GM12878 (cell line): ENCODE measurements at regions not wholly inside any gene's neighbourhood (a gene's known extent, or its start where the extent isn't known, plus 50 kb on each side); places are given as distances from the start of the nearest gene placed in this dataset.

Experiments
- ATAC-seq: fragments of 200-7000 bp; cut with Tn5 transposase; 3 replicates; pipeline ENCODE4 v1.9.1; 2020; ENCODE audit warnings: mild to moderate bottlenecking, moderate library complexity
- BruUV-seq: library from RNA; stranded (reverse); fragments of 400-500 nt; replicated peaks from 2 replicates; lab custom pipeline; 2021; lab: Mats Ljungman, UMichigan
- CTCF ChIA-PET: fragments of 300-600 bp; sonication (Branson Sonifier 250); formaldehyde crosslinking; extraction: SDS; loops from one replicate; lab custom pipeline; 2021; ENCODE audit warnings: inconsistent platforms; lab: Yijun Ruan, JAX
- POLR2A ChIA-PET: fragments of 350-600 bp; formaldehyde crosslinking; extraction: SDS; loops from one replicate; lab custom pipeline; 2021; ENCODE audit warnings: inconsistent platforms; lab: Charles Lee
- RAD21 ChIA-PET: fragments of 300-600 bp; sonication (Branson Sonifier 250); formaldehyde crosslinking; loops from one replicate; lab custom pipeline; 2023; ENCODE audit warnings: antibody characterized with exemption; ENCODE audit not compliant: unreplicated experiment; lab: Charles Lee
- SMC1A ChIA-PET: fragments of 300-600 bp; sonication (Branson Sonifier 250); formaldehyde crosslinking; loops from one replicate; lab custom pipeline; 2023; ENCODE audit not compliant: unreplicated experiment, uncharacterized antibody; lab: Charles Lee
- DNase-seq: peaks from one replicate; pipeline ENCODE4 v3.0.0-alpha.2; 2011; ENCODE audit warnings: low read depth, low spot score
- FAIRE-seq: peaks from 3 replicates; lab custom pipeline; 2011; peaks lifted over from hg19 to GRCh38; lab: Jason Lieb, UNC
- H2AFZ ChIP-seq: 2 replicates; pipeline ENCODE4 v1.6.0; 2011; ENCODE audit warnings: low read depth, low read length, control low read depth; ENCODE audit not compliant: control insufficient read depth
- H3K27ac ChIP-seq: 2 replicates; pipeline ENCODE4 v1.5.1; 2011; ENCODE audit warnings: control low read depth; ENCODE audit not compliant: control insufficient read depth, insufficient read depth
- H3K27me3 ChIP-seq, 2 experiments: replicated peaks in 1 of 2; 2 replicates each; pipeline versions ENCODE4 v1.6.0 to v1.6.1; 2011; ENCODE audit warnings: low read length in 1 of 2; ENCODE audit not compliant: control insufficient read depth in 2 of 2, insufficient read depth in 2 of 2
- H3K36me3 ChIP-seq, 2 experiments: 2 replicates each; pipeline ENCODE4 v1.5.1; 2011; ENCODE audit warnings: low read length in 1 of 2; ENCODE audit not compliant: control insufficient read depth in 2 of 2, insufficient read depth in 2 of 2
- H3K4me1 ChIP-seq: 2 replicates; pipeline ENCODE4 v1.6.1; 2011; ENCODE audit warnings: mild to moderate bottlenecking, low read length, moderate library complexity, mixed read lengths; ENCODE audit not compliant: control insufficient read depth, insufficient read depth
- H3K4me2 ChIP-seq: 2 replicates; pipeline ENCODE4 v1.6.0; 2011; ENCODE audit warnings: control low read depth; ENCODE audit not compliant: control insufficient read depth, insufficient read depth
- H3K4me3 ChIP-seq: fragments of 200-600 bp; sonication (generic); 2 replicates; pipeline ENCODE4 v1.5.1; 2016
- H3K79me2 ChIP-seq: 2 replicates; pipeline ENCODE4 v1.6.0; 2011; ENCODE audit warnings: low read length; ENCODE audit not compliant: control insufficient read depth, insufficient read depth
- H3K9ac ChIP-seq: 2 replicates; pipeline ENCODE4 v1.8.0; 2011; ENCODE audit warnings: low read length, control low read depth, mixed read lengths; ENCODE audit not compliant: control insufficient read depth, insufficient read depth
- H3K9me3 ChIP-seq: replicated peaks from 3 replicates; pipeline ENCODE4 v1.5.1; 2011; ENCODE audit warnings: mild to moderate bottlenecking, low read length; ENCODE audit not compliant: control insufficient read depth, insufficient read depth
- H4K20me1 ChIP-seq: 2 replicates; pipeline ENCODE4 v1.6.0; 2011; ENCODE audit not compliant: control insufficient read depth, insufficient read depth
- BCL11A ChIP-seq: IDR thresholded peaks from 2 replicates; pipeline ENCODE4 v1.6.1; 2011; ENCODE audit warnings: low read depth, low read length
- CBFB ChIP-seq: IDR thresholded peaks from 2 replicates; pipeline ENCODE4 v1.6.1; 2016; ENCODE audit warnings: antibody characterized with exemption, low read depth
- CBX3 ChIP-seq: fragments of 200-600 bp; sonication (generic); IDR thresholded peaks from 2 replicates; pipeline ENCODE4 v1.6.1; 2016; ENCODE audit warnings: low read depth, borderline replicate concordance
- EED ChIP-seq: sonication (generic); IDR thresholded peaks from 2 replicates; pipeline ENCODE4 v1.6.1; 2016; ENCODE audit warnings: antibody characterized with exemption, low read depth
- FOXK2 ChIP-seq: fragments of 450-650 bp; IDR thresholded peaks from 2 replicates; pipeline ENCODE4 v1.6.1; 2017; ENCODE audit warnings: mild to moderate bottlenecking, moderate library complexity
- FOXM1 ChIP-seq: IDR thresholded peaks from 2 replicates; pipeline ENCODE4 v1.6.1; 2012; ENCODE audit warnings: low read depth, mild to moderate bottlenecking, inconsistent platforms, low read length, moderate library complexity
- HDAC2 ChIP-seq: fragments of 200-600 bp; sonication (generic); IDR thresholded peaks from 2 replicates; pipeline ENCODE4 v1.6.1; 2017
- IRF4 ChIP-seq: IDR thresholded peaks from 2 replicates; pipeline ENCODE4 v1.6.1; 2011; ENCODE audit warnings: low read depth, low read length
- MEF2A ChIP-seq: IDR thresholded peaks from 2 replicates; pipeline ENCODE4 v1.6.1; 2011; ENCODE audit warnings: low read depth, mild to moderate bottlenecking, low read length, moderate library complexity; ENCODE audit not compliant: insufficient read depth
- MYC ChIP-seq: IDR thresholded peaks from 2 replicates; pipeline ENCODE4 v1.6.1; 2011; ENCODE audit warnings: mild to moderate bottlenecking, low read length, moderate library complexity, inconsistent platforms; ENCODE audit not compliant: insufficient read depth, insufficient replicate concordance, insufficient read length, severe bottlenecking
- NFIC ChIP-seq: IDR thresholded peaks from 2 replicates; pipeline ENCODE4 v1.6.1; 2012; ENCODE audit warnings: low read depth, mild to moderate bottlenecking, inconsistent platforms, low read length, moderate library complexity
- NFYA ChIP-seq: IDR thresholded peaks from 2 replicates; pipeline ENCODE4 v1.6.1; 2011; ENCODE audit warnings: low read depth, mild to moderate bottlenecking, low read length, improper control_type of control experiment, borderline replicate concordance
- NFYB ChIP-seq: IDR thresholded peaks from 2 replicates; pipeline ENCODE4 v1.6.1; 2011; ENCODE audit warnings: low read depth, mild to moderate bottlenecking, low read length, improper control_type of control experiment, moderate library complexity; ENCODE audit not compliant: insufficient read depth
- NR2C1 ChIP-seq: fragments of 450-650 bp; IDR thresholded peaks from 2 replicates; pipeline ENCODE4 v1.6.1; 2017; ENCODE audit warnings: antibody characterized with exemption, mild to moderate bottlenecking, moderate library complexity
- RB1 ChIP-seq: fragments of 450-650 bp; formaldehyde crosslinking; IDR thresholded peaks from 2 replicates; pipeline ENCODE4 v1.6.1; 2017; ENCODE audit warnings: mild to moderate bottlenecking, borderline replicate concordance
- RFX5 ChIP-seq: IDR thresholded peaks from 2 replicates; pipeline ENCODE4 v1.6.1; 2011; ENCODE audit warnings: low read depth, low read length, improper control_type of control experiment
- RUNX3 ChIP-seq: IDR thresholded peaks from 2 replicates; pipeline ENCODE4 v1.6.1; 2012; ENCODE audit warnings: low read length, inconsistent platforms
- SMC3 ChIP-seq: IDR thresholded peaks from 2 replicates; pipeline ENCODE4 v1.6.1; 2011; ENCODE audit warnings: low read length, improper control_type of control experiment, borderline replicate concordance
- SPI1 ChIP-seq: IDR thresholded peaks from 2 replicates; pipeline ENCODE4 v1.6.1; 2011; ENCODE audit warnings: low read depth, mild to moderate bottlenecking, low read length, moderate library complexity, borderline replicate concordance; ENCODE audit not compliant: insufficient read depth
- SRF ChIP-seq, 2 experiments: IDR thresholded peaks; 2 replicates each; pipeline ENCODE4 v1.6.1; 2011; ENCODE audit warnings: low read depth in 2 of 2, low read length in 2 of 2, mild to moderate bottlenecking in 1 of 2, moderate library complexity in 1 of 2
- STAT1 ChIP-seq: fragments of 450-650 bp; conservative IDR thresholded peaks from 2 replicates; pipeline ENCODE4 v1.6.1; 2014; ENCODE audit warnings: antibody characterized with exemption, mild to moderate bottlenecking
- TCF3 ChIP-seq: IDR thresholded peaks from 2 replicates; pipeline ENCODE4 v1.6.1; 2012; ENCODE audit warnings: low read depth, mild to moderate bottlenecking, low read length, borderline replicate concordance; ENCODE audit not compliant: insufficient read depth
- TCF7 ChIP-seq: IDR thresholded peaks from 2 replicates; pipeline ENCODE4 v1.6.1; 2014; ENCODE audit warnings: antibody characterized with exemption, borderline replicate concordance
- ZNF274 ChIP-seq: IDR thresholded peaks from one replicate; pipeline ENCODE4 v1.8.0; 2011; ENCODE audit not compliant: insufficient read length, insufficient read depth
- ZSCAN29 ChIP-seq: fragments of 450-650 bp; IDR thresholded peaks from 2 replicates; pipeline ENCODE4 v1.6.1; 2017; ENCODE audit warnings: mild to moderate bottlenecking, moderate library complexity
- WGBS: methylation state at CpG from one replicate; pipeline ENCODE4 v1.1.6; 2016; ENCODE audit warnings: low lambda C conversion rate; ENCODE audit not compliant: insufficient replicate concordance, insufficient coverage; ENCODE audit errors: missing lambda C conversion rate; 5-methylcytosine and 5-hydroxymethylcytosine counted together
- in situ Hi-C: fragments of 300-500 bp; cut with MboI; formaldehyde crosslinking; loops from 9 replicates; pipeline ENCODE4 v1.14.3; 2018; ENCODE audit warnings: mixed read lengths
- intact Hi-C: fragments of 100-400 bp; cut with micrococcal nuclease; formaldehyde crosslinking; loops from one replicate; pipeline ENCODE4 v1.14.2; 2022; ENCODE audit not compliant: unreplicated experiment
- TF ChIP-seq, protein P1 (sequence below): IDR thresholded peaks from 2 replicates; pipeline ENCODE4 v1.6.1; 2011; ENCODE audit warnings: borderline replicate concordance, low read depth, mild to moderate bottlenecking, moderate library complexity, mixed read lengths, low read length; ENCODE audit not compliant: insufficient read depth; ENCODE audit errors: extremely low read length
- TF ChIP-seq, protein P2 (sequence below): IDR thresholded peaks from 2 replicates; pipeline ENCODE4 v1.6.1; 2012; ENCODE audit warnings: low read depth, low read length, improper control_type of control experiment

DNA sequence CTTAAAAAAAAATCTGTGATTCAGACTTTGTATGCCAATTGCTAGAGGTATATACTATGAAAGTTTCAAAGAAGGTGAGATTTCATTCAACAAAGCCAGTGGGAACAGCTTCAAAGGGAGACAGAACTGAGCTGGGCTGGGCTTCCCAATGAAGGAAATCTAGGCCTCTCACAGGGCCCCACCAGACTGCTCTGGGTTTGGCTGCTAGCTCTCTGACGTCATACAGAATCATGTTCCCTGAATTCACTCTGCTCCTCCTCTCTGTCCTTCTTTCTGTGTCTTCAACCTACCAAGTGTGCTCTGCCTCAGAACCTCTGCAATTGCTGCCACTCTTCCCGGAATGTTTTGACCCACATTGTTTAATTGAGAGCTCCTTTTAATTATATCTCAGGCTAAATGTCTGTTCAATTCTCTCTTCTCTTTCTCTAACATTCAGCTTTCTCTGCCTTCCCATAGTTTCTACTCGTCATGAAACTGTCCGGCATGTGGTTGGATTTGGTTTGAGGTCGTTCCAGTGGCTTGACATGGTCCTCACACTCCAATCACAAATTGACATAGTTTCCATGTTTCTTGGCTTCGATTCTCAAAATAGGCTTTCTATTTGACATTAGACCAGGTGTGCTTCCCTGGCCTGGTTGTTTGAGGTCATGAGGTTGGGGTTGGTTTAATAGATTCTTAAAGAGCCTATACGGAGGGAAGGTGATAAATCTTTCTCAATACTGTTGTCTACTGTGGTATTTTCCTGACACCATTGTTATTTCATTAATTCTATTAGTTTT lies 282.1 kb upstream of the EMCN start:
- intact Hi-C loops (no loop called here), in situ Hi-C loops (no loop called here)
- Histone ChIP-seq H4K20me1 (no peaks in the 10 kb centered on the region), H3K79me2 (no peaks in the 10 kb centered on the region), H2AFZ (0 out of 2 replicates have a peak overlapping the region, but pooled peaks have one; percentile 16), H3K4me1 (no peaks in the 10 kb centered on the region), H3K36me3 (no peaks in the 10 kb centered on the region), H3K9ac (no peak overlapping the region), H3K9me3 (no peaks in the 10 kb centered on the region), H3K27ac (no peak overlapping the region), H3K27me3 (no peaks in the 10 kb centered on the region), H3K4me2 (no peak overlapping the region), H3K4me3 (no peak overlapping the region)
- POLR2A ChIA-PET = no interaction called here
- peak; percentile 18 for FAIRE-seq
- CTCF ChIA-PET = interaction anchor here (0.9 kb wide), 1 partner anchor 10 kb away, joined by 3 read pairs; no protein-coding TSS in a partner anchor
- peak; percentile 36 for ATAC-seq
- SMC1A ChIA-PET = interaction anchor here (1.0 kb wide), 2 partner anchors 20 to 77 kb away, joined by 3 read pairs; no protein-coding TSS in a partner anchor
- no peak for DNase-seq
- BruUV-seq = no TSS peak
- 74% methylated on average over 7 of the region's 7 CpGs for WGBS
- RAD21 ChIA-PET = no interaction called here
- TF ChIP-seq EED = peak; percentile 48; the same call in 1 of the 2 replicates
- no peak for TF ChIP-seq ZSCAN29
- TF ChIP-seq CBX3 = no peak
- TF ChIP-seq NFYA = no peak
- no peak for TF ChIP-seq SRF (IDR thresholded peaks at IDR 0.05; ENCODE audit: low read depth in 2 of 2, low read length in 2 of 2)
- no peak for TF ChIP-seq NR2C1
- TF ChIP-seq TCF7 = no peak
- no peak for TF ChIP-seq NFYB
- no peak for TF ChIP-seq MEF2A
- no peak for TF ChIP-seq IRF4
- TF ChIP-seq NFIC = peak; percentile 66
- no peak for TF ChIP-seq HDAC2
- TF ChIP-seq RB1 = no peak
- TF ChIP-seq, protein P1, sequence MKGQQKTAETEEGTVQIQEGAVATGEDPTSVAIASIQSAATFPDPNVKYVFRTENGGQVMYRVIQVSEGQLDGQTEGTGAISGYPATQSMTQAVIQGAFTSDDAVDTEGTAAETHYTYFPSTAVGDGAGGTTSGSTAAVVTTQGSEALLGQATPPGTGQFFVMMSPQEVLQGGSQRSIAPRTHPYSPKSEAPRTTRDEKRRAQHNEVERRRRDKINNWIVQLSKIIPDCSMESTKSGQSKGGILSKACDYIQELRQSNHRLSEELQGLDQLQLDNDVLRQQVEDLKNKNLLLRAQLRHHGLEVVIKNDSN = no peak
- no peak for TF ChIP-seq STAT1
- no peak for TF ChIP-seq TCF3
- TF ChIP-seq, protein P2, sequence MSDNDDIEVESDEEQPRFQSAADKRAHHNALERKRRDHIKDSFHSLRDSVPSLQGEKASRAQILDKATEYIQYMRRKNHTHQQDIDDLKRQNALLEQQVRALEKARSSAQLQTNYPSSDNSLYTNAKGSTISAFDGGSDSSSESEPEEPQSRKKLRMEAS = no peak
- no peak for TF ChIP-seq ZNF274
- no peak for TF ChIP-seq RFX5
- no peak for TF ChIP-seq FOXK2
- TF ChIP-seq BCL11A = no peak
- peak; percentile 84 for TF ChIP-seq RUNX3
- TF ChIP-seq SPI1 = no peak
- 0 out of 2 replicates have a peak, but pooled peaks have one; percentile 41 for TF ChIP-seq FOXM1
- TF ChIP-seq MYC = no peak
- peak; percentile 46; the same call in 1 of the 2 replicates for TF ChIP-seq CBFB
- no peak for TF ChIP-seq SMC3
